ENCODE measurements at regions not wholly inside any gene's neighbourhood (a gene's known extent, or its start where the extent isn't known, plus 50 kb on each side); places are given as distances from the start of the nearest gene placed in this dataset.

GRCh38 chr2:104407641-104408040, 446.3 kb upstream of the POU3F3 start:
- TF ChIP-seq EP300 (IDR thresholded peaks at IDR 0.05; ENCODE audit: low read depth in 2 of 2, low read length in 2 of 2), result no peak
- no peak for TF ChIP-seq EP300 (CRISPR knock-in tag; IDR thresholded peaks at IDR 0.05; ENCODE audit: borderline replicate concordance)
- no peak for TF ChIP-seq ZNF501 (CRISPR knock-in tag; IDR thresholded peaks at IDR 0.05)
- TF ChIP-seq CERS6 (CRISPR knock-in tag; IDR thresholded peaks at IDR 0.05), result no peak
- TF ChIP-seq CBFB (CRISPR knock-in tag; IDR thresholded peaks at IDR 0.05), result no peak
- no peak for TF ChIP-seq ZBTB21 (CRISPR knock-in tag; IDR thresholded peaks at IDR 0.05)
- TF ChIP-seq KMT2B (CRISPR knock-in tag; IDR thresholded peaks at IDR 0.05), result no peak
- no peak for TF ChIP-seq DBP (CRISPR knock-in tag; IDR thresholded peaks at IDR 0.05; ENCODE audit: not compliant biosample characterization)
- no peak for TF ChIP-seq POLR2AphosphoS5 (IDR thresholded peaks at IDR 0.05; ENCODE audit: low read depth, low read length)
- TF ChIP-seq ZNF121 (CRISPR knock-in tag; IDR thresholded peaks at IDR 0.05), result no peak
- no peak for TF ChIP-seq PLSCR1 (CRISPR knock-in tag; IDR thresholded peaks at IDR 0.05; ENCODE audit: borderline replicate concordance)
- TF ChIP-seq MXI1 (IDR thresholded peaks at IDR 0.05; ENCODE audit: borderline replicate concordance, low read depth, low read length), result no peak
- TF ChIP-seq ZNF691 (CRISPR knock-in tag; IDR thresholded peaks at IDR 0.05; ENCODE audit: borderline replicate concordance, low read depth), result no peak
- TF ChIP-seq ATAD3A (CRISPR knock-in tag; IDR thresholded peaks at IDR 0.05), result no peak
- no peak for TF ChIP-seq ZNF274 (CRISPR knock-in tag; IDR thresholded peaks at IDR 0.05)

Measured in HepG2 (cell line).